Left forelimb (tissue), 1 donor: ENCODE measurements at regions not wholly inside any gene's neighbourhood (a gene's known extent, or its start where the extent isn't known, plus 50 kb on each side); places are given as distances from the start of the nearest gene placed in this dataset.

Experiments
- DNase-seq: peaks from one replicate; pipeline ENCODE4 v3.0.0-alpha.2; 2018; ENCODE audit warnings: low spot score

GRCh38 chr9:673264-673965 lies 168.1 kb upstream of the DMRT1 start:
- no peak for DNase-seq

- DNase-seq, result no peak
These were observed 167.5 kb upstream of the DMRT1 start for GRCh38 chr9:673966-674526.

GRCh38 chr9:675697-676370 lies 165.7 kb upstream of the DMRT1 start:
- DNase-seq, result no peak

GRCh38 chr9:676780-677438 lies 164.6 kb upstream of the DMRT1 start:
- DNase-seq, result no peak

GRCh38 chr9:677461-678097 lies 163.9 kb upstream of the DMRT1 start:
- DNase-seq, result no peak

GRCh38 chr9:678897-679296 lies 162.6 kb upstream of the DMRT1 start:
- no peak for DNase-seq

- no peak for DNase-seq
These were observed 162.0 kb upstream of the DMRT1 start for GRCh38 chr9:679462-679861.

- no peak for DNase-seq
These were observed 161.4 kb upstream of the DMRT1 start for GRCh38 chr9:680106-680505.

GRCh38 chr9:682633-683508 lies 158.6 kb upstream of the DMRT1 start:
- DNase-seq, result no peak

- no peak for DNase-seq
These were observed 157.9 kb upstream of the DMRT1 start for GRCh38 chr9:683509-684021.

GRCh38 chr9:684054-684890 lies 157.2 kb upstream of the DMRT1 start:
- no peak for DNase-seq

GRCh38 chr9:684941-685340 lies 156.6 kb upstream of the DMRT1 start:
- no peak for DNase-seq

- no peak for DNase-seq
These were observed 155.1 kb upstream of the DMRT1 start for GRCh38 chr9:686321-686813.

- no peak for DNase-seq
These were observed 154.3 kb upstream of the DMRT1 start for GRCh38 chr9:687034-687785.

- DNase-seq, result no peak
These were observed 153.5 kb upstream of the DMRT1 start for GRCh38 chr9:687994-688393.

- DNase-seq, result no peak
These were observed 150.9 kb upstream of the DMRT1 start for GRCh38 chr9:690517-691111.

GRCh38 chr9:691825-692400 lies 149.6 kb upstream of the DMRT1 start:
- no peak for DNase-seq

GRCh38 chr9:692636-693129 lies 148.8 kb upstream of the DMRT1 start:
- no peak for DNase-seq
